Right lobe of liver (tissue), 4 donors: ENCODE measurements at regions not wholly inside any gene's neighbourhood (a gene's known extent, or its start where the extent isn't known, plus 50 kb on each side); places are given as distances from the start of the nearest gene placed in this dataset.

Experiments used
- CTCF ChIP-seq, 4 donors: fragments of 200-600 bp in 3 of 4; fragments of 450-650 bp in 1 of 4; IDR thresholded peaks; one replicate each; pipeline versions ENCODE4 v1.5.1 to v1.8.0; 2016 to 2022; ENCODE audit warnings: antibody characterized with exemption in 4 of 4, mild to moderate bottlenecking in 2 of 4
- POLR2A ChIP-seq: fragments of 450-650 bp; IDR thresholded peaks from one replicate; pipeline ENCODE4 v1.6.1; 2017; ENCODE audit warnings: antibody characterized with exemption, mild to moderate bottlenecking
- donor health status: DM: no; HTN: no; CAD: no.
- donor health status: DM: no; HTN: no; CAD: no.
- donor health status: DM: no; HTN: yes; CAD: no.

- TF ChIP-seq CTCF (IDR thresholded peaks at IDR 0.05) (no peak), POLR2A (no peak)
Observed at GRCh38 chrX:82528525-82528924, 979.6 kb upstream of the POU3F4 start.
